ENCODE measurements at regions not wholly inside any gene's neighbourhood (a gene's known extent, or its start where the extent isn't known, plus 50 kb on each side); places are given as distances from the start of the nearest gene placed in this dataset.

DNA sequence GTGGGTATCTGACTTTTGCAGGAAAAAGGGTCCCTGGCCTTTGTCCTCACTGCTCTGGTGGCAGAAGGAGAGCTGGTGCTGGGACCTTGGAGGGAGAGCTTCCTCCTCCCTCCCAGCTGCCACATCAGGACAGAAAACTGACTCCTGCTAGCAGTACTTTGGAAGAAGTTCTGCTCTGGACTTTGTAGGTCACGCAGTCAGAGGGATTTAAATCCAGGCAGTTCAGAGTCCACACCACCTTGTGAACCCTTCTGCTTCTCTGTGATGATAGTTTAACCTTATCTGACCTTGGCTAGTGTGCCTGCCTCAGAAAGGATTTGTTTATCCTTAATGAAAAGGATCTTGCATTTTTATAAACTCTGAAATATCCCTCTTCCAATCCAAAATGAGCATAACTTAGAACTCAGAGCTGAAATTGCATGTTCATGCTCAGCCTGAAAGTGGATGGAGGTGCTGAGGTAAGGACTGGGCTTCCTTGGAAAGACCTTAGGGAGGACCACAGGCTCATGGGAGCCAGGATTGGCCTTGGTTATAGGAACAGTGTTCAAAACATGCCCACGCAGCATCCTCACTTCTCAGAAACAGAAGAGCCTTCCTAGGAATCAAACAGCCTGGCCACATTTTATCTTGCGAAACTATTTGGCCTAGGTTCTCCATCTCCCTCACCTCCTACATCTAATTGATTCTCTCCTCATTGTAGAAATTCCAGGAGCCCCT lies 123.9 kb upstream of the SASH1 start:
- no peak for DNase-seq

DNA sequence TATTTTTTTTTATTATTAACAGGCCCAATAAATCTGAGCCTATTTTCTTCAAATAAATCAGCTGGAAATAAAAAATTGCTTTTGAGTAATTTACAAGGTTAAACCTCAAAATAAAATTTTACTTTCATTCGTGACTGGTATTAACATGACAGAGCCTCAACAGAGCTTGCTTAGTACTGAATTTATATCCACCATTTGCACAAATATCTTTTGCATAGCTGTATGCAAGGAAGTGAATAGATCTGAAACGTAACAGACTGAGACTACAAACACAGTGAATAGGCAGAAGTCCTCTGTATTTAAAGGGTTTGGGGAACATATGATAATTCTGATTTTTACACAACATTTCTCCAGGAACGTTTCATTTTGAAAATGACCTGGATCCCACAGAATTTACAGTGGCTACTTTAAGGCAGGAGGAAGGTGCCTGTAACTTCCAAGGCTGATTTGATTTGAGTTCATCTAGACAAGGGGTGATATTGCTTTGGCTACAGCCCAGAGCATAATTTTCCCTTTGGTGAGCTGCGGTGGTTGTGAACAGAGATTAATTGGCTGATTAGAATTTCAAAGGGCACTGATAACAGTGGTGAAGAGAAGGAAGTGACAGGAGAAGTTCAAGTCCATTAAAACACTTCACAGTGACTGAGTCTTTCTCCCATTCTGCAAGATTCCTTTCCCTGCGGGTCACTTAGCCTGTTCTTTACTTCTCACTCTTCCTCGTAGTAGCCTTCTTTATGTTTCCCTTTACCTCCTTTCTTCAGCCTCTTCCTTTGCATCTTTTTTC lies 121.2 kb upstream of the SASH1 start:
- DNase-seq: no peak

DNA sequence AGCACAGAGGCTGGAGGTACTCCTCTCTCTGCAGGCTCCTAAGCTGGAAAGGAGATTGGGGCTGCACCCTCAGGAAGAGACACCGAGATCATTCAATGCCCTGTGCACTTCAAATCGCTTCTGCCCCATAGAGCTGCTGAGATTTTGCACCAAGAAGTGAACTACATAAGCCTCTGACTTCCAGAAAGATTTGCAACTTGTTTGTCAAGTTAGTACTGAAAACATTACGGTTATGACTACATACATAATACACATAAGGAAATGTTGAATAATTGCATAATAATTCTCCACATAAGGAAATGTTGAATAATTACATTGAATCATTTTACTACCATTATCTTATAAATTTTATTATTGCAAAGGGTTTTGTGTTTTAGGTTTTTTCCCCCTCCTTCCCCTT lies 120.3 kb upstream of the SASH1 start:
- no peak for DNase-seq

DNA sequence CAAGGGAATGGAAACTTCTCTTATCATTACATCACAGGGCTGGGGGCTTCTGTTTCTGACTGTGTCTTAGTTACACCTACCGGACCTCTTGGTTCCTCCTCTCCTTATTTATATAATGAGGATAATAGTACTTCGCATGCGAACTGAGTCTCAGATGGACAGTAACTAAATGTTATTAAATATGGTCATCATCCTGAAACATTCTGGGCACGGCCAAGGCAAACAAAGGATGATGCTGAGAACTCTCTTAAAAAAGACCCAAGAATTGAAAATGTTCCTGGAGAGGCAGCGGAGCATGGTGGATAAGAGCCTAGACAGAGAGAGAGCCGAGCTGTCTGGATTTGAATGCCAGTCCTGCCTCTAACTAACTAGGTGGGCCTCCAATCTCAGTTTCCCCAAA lies 119.8 kb upstream of the SASH1 start:
- no peak for DNase-seq

DNA sequence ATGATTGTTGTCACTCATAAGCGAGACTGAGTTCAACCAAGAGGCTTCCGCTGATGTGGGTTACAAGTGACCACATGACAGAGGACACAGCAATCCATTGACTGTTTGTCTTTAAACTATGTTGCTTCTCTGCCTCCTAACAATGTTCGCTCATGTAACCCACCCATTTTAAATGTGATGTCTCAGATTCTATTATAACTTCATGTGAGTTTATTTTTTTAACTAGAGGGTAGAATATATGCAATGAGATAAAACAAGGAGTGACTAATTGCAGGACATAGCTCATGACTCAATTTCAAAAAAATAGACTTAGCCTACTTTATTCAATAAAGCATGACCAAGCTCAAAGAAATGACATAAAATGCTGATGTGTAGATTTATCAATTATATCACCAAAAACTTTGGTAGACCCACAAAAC lies 119.2 kb upstream of the SASH1 start:
- no peak for DNase-seq

DNA sequence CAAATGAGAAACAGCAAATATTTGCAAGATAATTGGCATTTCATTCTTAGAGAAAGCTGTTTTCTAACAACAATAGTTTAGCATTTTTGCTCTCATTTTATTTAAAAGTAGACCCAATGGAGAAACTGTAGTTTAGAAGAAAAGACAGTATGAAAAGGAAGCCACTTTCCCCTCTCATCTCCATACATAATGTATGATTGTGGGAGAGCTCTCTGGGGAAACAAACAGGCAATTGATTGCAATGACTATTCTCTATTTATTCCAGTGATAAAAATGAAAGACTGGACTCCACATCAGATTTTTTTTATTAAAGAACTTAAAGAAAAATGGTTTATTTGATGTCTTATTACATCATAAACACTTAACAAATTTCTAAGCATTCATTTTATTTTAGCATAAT lies 116.8 kb upstream of the SASH1 start:
- DNase-seq: no peak

DNA sequence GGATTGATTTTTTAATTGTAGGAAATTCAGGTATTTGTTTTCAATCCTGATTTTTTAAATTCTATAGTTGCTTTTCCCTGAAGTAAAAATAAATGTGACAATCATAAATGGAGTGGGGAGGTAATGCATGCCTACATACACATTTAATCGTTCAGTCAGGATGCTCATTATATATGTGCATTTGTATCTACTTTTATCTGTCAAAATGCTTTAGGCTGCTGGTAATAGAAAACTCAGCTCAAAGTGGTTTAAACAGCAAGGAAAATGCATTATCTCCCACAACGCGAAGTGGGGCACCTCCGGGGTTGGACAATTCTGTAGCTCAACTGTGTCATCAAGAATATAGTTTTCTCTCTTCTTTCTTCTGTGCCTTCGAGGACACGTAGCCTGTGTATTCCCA lies 116.4 kb upstream of the SASH1 start:
- no peak for DNase-seq

DNA sequence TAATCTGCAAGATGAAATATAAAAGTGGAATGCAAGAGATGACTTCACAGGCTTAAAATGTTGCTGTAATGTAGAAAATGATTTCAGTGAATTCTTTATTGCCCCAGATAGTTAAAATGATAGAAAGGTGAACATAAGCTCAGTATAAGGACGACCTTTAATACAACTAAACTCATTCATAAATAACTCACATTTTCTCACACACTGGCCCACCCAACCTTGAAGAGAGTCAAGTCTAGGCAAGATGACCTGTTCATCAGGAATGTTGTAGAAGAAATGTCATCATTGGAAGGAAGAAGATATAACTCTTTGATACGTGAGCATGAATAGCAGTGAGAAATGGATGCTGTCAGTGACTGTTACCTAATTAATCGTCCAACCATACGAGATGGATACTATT lies 111.1 kb upstream of the SASH1 start:
- no peak for DNase-seq

DNA sequence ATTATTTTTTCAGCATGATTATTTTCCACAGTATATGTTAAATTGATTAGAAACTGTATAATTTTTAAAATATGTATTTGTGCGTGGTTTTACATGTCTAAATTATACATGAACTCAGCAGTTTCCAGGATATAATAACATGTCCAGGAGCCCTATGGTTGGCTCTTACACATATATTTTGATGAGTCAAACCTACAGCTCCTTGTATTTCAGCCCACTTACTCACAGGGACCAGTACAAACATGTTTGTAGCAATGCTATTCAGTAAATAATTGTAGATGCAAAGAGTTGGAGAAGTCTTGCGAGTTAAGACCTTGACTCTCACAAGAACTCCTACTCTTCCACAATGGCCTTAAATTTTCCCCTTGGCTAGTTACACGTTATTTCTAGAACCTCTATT lies 107.2 kb upstream of the SASH1 start:
- no peak for DNase-seq

DNA sequence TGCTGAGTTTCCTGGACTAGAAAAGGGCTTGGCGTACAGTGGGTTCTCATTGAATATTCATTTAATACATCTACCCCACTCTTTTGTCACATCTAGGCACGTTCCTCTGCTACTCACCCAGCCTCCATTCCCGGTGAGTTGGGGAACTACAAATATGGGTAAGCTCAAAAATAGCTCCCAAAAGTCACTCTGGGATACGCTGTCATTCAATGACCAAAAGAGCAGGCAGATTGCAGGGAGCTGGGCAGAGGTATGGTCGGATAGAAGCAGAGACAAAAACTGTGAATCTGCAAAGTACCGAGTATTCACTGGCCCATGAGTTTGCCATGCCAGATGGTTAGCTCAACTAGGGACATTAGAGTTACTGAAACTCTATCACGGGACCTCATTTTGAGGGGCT lies 103.9 kb upstream of the SASH1 start:
- no peak for DNase-seq

DNA sequence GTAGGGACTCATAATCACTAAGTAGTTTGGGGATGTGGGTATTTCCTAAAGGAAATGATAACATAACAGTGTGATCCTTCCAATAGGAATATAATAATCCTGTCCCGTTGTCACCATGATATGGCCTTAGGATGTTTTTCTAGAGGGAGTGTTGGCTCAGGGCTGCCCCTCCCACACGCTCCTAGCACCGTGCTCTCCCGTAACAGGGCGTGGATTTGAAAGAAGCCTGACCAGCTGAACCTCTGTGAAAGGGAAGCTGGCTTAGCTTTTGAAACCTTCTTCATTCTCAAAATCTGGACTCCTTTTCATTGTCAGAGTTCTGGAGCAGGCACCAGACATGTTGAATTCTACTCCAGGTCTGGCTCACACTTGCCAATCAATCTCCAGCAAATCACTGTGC lies 103.4 kb upstream of the SASH1 start:
- DNase-seq: peak; percentile 15

DNA sequence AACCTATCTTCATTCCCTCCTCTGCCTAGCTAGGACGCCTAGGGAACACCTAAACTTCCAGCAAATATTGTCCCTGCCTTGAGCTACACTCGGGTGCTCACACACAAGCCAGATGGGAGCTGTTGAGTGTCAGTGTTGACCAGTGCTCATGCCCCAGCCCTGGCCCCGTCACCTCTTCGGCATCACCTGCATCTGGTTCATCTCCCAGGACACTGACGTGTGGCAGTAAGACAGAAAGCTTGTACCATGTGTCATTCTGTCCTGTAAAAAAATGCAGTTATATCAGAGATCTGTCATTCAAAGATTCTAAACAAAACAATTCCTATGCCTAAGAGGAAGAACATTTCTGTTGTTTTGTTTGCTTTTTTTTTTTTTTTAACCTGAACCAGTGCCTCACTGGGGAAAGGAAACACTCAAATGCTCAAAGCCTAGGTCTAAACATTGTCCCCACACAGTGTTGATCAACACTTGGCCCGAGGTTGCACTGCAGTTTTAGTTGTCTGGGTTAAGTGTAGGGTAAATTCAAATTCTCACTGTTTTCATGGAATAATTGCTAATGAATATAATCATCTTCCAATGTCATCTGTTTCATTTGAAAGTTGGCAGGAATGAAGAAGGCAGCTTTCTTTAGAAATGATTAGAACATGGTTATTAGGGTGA lies 102.7 kb upstream of the SASH1 start:
- no peak for DNase-seq

DNA sequence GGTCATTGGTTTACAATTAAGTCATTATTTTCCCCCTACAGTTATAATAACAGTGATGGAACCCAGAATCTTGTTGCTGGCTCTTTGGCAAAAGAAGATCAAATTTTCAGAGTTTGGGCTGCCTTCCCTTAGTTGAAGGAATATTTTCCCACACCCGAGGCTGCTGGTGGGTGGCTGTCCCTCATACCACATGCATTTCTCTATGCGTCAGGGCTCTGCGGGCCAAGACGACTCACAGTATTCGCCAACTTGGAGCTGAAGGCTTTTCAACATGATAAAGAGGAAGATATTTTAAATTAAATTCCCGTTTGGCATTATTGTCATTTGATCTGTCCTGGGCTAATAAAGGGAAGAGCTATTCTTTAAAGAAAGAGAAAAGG lies 102.2 kb upstream of the SASH1 start:
- no peak for DNase-seq

DNA sequence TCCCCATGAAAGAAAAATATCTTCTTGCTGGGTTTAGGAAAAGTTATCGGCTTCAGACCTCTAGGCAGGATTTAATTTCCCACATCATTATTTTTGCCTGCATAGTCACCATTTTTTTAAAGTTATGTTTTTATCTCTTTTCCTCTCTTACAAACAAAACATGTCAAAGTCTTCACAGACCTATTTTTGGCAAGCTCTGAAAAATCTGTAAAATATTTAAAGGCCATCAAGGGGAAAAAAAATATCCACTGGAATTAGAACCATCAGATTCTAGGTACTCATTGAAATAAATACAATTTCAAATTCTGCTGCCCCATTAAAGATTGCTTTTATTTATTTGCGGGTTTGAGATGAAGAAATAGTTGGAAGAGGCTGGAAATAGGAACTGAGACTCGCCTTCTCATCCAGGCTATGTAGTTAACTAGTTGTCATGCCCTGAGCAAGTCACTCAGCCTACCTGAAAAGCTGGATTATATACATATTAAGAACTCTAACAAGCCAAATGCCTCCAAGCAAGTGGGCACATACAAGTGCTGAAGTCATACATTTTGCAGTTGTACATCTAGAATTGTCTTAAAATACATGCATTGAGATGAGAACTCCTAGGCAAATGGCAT lies 101.7 kb upstream of the SASH1 start:
- DNase-seq: no peak

DNA sequence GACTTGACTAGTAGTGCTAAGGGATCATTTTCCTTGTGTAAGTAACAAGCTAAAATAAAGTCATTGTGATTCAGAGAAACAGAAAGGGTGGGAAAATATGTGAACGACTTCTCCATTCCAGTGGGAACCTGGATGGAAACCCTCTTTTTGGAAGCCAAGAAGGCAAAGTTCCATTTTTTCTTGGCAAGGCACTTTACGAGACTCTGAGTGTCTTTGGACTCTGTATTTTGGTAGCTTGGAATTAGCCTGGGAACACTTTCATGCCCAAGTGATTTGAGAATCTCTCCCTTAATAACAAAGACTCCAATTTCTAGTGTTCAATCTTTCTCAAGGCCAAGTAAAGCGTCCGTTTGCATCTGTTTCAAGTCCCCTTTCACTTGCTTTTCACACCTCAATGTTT lies 100.5 kb upstream of the SASH1 start:
- no peak for DNase-seq

DNA sequence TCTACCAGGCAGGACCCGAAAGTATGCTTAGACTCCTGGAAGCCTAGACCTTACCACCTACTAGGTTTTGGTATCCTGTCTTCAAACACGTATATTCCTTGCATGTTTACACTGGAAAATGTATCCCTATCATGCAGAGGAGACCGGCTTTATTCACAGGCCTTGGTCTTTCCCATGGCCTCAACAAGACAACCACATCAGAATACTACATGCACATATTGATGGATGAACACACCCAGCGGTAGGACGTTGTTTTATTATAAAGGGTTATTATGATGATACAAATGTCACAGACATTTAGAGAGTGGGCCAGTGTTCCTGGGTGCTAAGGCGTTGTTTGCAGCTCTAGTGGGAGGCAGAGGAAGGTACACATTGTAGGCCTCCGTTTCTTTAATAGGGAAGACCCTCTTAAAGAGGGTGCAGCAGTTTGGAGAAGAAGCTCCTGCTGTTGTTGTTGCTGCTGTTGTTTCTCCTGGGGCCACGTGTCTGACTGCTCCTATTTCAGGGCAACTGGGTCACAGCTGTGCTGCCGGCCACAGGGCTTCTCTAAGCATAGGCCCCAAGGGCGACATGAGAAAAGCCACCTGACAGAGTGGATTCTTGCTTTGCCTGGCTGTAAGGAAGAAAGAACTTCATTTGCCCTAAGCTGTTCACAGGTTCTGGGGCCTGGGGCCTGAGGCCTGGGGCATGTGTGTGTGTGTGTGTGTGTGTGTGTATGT lies 98.3 kb upstream of the SASH1 start:
- DNase-seq: no peak

DNA sequence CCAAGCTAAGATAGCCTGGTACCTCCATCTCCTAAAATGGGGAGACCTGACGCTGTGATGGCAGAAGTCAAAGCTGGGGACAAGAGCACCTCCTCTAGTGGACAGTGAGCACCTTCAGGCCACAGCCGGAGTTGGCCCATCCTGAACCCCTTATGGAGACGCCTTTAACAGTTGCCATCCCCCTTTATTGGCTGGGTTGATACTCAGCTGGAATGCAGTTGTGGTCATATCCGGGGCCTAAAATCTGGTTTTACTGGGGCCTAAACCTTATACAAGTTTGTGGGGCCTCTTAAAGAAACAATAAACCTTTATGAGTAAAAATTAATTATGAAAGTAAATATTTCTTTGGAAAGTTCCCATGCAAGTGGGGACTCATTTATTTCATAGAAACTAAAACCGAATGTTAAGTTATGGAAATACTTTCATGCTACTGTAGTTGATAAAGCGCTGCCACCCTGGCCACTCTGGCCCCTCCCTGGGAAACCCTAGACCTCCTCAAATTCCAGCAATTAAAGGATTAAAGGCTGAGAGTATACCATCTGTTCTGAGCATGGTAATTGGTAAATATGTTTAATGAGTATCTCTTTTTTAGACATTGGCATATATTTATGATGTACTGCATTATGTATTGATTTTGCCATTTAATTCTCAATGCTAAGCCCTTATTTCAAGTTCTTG lies 95.1 kb upstream of the SASH1 start:
- no peak for DNase-seq

DNA sequence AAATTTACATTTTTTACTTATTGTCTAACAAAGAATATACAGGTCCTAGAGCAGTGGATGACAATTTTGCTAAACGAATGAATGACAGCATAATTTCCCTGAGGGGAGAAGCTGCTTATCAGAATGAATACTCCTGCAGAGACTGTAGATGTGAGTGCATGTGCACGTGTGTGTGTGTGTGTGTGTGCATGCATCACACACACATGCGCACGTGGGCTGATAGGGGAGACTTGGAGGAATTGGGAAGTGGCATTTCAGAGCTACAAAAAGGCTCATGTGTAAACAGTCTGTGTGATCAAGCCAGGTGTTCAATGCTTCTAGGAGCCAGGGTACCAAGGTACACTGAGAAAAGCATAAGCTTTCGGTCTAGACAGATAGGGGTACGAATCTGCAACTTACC lies 93.5 kb upstream of the SASH1 start:
- no peak for DNase-seq

DNA sequence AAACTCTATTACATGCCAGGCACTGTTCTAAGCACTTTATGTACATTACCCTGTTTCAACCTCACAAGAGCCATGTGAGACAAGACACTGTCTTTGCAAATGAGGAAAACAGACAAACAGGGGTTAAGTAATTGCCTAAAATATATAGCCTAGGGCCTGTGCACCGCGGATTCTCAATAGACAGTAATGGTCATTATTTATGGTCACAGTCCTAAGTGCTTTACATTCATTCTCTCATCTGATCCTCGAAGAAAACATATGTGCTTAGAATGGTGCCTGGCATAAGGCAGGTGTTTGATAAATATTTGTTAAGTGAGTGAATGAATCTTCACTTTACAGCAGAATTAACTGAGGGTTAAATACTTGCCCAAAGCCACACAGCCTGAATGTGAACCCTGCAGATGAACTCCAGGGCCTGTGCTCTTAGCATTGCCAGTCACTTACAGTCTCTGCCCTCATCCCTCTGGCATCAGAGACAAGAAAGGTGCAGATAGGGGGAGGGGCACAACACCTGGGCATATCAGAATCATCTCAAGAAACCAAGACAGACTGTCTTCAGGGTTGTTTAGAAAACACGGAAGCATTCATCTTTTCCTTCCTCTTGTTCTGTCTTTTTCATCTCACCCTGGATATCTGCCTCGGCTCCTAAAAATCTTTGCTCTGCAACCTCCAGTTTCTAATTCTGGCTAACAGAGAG lies 92.8 kb upstream of the SASH1 start:
- no peak for DNase-seq

DNA sequence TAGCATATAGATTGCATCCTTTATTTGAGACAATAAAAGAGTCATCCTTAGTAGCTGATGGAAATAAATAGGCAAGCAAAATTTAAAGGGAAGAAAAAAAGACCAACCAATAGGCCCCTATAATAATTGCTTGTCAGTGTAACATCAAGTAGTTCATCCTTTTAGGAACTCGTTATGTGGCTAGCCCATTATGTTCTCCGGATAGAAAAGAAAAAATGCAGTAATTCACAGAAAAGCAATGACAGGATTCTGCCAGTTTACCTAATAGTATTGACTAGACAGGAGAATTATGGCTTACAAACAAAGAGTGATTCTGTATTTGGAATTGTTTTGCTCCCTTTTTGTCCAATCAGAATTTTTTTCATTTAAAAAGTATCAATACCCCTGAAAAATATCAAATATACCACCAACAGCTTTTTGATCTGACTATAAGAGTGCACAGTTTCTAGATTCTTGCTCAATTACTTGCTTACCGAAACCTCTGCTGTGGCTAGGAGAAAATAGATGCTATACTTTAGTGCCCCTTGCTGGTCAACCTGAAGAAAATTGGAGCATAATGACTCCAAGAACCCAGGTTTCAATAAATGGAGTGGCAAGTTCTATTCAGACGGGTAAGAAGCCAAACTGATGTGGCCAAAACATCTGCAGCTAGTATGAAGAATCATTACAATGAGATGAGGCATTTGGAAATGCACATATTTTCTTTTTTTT lies 91.5 kb upstream of the SASH1 start:
- peak; percentile 63 for DNase-seq

DNA sequence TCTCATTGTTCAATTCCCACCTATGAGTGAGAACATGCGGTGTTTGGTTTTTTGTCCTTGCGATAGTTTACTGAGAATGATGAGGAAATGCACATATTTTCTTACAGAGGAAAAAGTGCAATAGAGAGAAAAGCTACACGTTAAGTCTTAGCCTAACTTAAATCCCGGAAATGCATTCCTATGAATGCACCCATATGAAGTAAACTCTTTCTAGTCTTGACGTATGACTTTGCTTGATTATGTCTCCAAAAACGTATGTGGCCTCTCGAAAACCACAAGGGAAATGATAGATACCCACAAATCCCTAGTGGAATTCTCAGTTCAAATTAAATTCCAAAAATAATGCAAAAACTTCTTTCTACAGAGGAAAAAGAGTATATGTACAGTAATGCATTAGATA lies 90.7 kb upstream of the SASH1 start:
- DNase-seq: no peak

Data from dermis blood vessel endothelial cell (primary cell).